ENCODE measurements at regions not wholly inside any gene's neighbourhood (a gene's known extent, or its start where the extent isn't known, plus 50 kb on each side); places are given as distances from the start of the nearest gene placed in this dataset.

DNA sequence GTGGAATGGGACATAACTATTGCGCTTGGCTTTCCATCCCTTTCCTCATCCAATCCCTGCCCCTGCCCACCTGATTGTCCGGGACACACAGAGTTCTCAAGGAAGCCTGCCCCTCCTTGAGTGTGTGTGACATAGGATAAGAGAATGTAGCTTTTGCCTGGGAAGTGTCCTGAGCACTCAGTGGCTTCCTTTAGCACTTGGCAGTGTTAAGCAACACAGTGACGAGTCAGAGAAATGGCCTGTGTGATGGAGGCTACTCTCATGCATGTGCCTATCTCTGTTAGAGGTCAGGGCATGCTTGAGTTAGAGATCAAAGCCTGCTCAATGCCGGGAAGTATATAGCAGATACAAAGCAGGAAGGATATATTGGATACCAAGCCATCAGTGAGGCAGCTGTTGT lies 289.5 kb downstream of the SIPA1L2 start:
- Histone ChIP-seq H3K79me2 (ENCODE audit: low read length) (no peaks in the 10 kb centered on the region), H3K4me1 (ENCODE audit: low read length) (no peaks in the 10 kb centered on the region), H2AFZ (ENCODE audit: low read length) (no peak overlapping the region), H3K4me3 (ENCODE audit: low read length) (no peak overlapping the region), H3F3A (ENCODE audit: insufficient read depth, low read length) (no peaks in the 10 kb centered on the region), H4K20me1 (ENCODE audit: insufficient read depth, low read length) (no peaks in the 10 kb centered on the region), H3K4me2 (ENCODE audit: low read depth, low read length) (no peak overlapping the region), H3K27ac (ENCODE audit: low read length) (no peak overlapping the region), H3K27me3 (replicated peaks; ENCODE audit: insufficient read depth, low read length) (no peaks in the 10 kb centered on the region), H3K36me3 (replicated peaks; ENCODE audit: insufficient read depth, low read length) (no peaks in the 10 kb centered on the region), H3K9ac (ENCODE audit: low read length) (no peak overlapping the region), H3K9me3 (replicated peaks; ENCODE audit: insufficient read depth, low read length) (no peaks in the 10 kb centered on the region), H3K9me2 (replicated peaks; ENCODE audit: insufficient read depth, low read length) (no peaks in the 10 kb centered on the region)
- DNase-seq: no peak
- TF ChIP-seq EZH2 (optimal IDR thresholded peaks at IDR 0.05; ENCODE audit: low read depth, low read length) (no peak), EZH2phosphoT487 (IDR thresholded peaks at IDR 0.05; ENCODE audit: low read length) (no peak)
- TF ChIP-seq, protein P1, sequence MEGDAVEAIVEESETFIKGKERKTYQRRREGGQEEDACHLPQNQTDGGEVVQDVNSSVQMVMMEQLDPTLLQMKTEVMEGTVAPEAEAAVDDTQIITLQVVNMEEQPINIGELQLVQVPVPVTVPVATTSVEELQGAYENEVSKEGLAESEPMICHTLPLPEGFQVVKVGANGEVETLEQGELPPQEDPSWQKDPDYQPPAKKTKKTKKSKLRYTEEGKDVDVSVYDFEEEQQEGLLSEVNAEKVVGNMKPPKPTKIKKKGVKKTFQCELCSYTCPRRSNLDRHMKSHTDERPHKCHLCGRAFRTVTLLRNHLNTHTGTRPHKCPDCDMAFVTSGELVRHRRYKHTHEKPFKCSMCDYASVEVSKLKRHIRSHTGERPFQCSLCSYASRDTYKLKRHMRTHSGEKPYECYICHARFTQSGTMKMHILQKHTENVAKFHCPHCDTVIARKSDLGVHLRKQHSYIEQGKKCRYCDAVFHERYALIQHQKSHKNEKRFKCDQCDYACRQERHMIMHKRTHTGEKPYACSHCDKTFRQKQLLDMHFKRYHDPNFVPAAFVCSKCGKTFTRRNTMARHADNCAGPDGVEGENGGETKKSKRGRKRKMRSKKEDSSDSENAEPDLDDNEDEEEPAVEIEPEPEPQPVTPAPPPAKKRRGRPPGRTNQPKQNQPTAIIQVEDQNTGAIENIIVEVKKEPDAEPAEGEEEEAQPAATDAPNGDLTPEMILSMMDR (IDR thresholded peaks at IDR 0.05; ENCODE audit: low read length): no peak

DNA sequence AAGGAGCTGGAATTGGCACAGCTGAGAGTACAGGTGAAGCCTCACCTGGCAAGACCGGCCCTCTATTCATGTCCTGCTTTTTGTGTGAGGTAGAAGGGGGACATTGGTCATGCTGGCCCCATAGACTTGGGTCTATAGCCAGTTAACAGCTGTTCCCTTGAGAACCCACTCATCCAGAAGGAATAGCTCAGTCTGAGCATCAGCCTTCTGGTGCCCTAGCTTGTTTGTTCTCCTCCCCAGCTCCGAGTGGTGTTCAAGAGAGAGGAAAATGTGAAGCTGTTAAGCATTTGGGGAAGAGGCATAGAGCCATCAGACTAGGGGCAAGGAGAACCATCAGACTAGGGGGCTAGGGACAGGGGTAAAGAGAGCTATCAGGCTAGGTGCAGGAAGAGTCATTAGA lies 290.9 kb downstream of the SIPA1L2 start:
- Histone ChIP-seq H3K9ac (ENCODE audit: low read length) (no peak overlapping the region), H3K4me3 (ENCODE audit: low read length) (no peak overlapping the region), H3K9me3 (replicated peaks; ENCODE audit: insufficient read depth, low read length) (no peaks in the 10 kb centered on the region), H3K4me1 (ENCODE audit: low read length) (no peaks in the 10 kb centered on the region), H3K27ac (ENCODE audit: low read length) (no peak overlapping the region), H3K36me3 (replicated peaks; ENCODE audit: insufficient read depth, low read length) (no peaks in the 10 kb centered on the region), H2AFZ (ENCODE audit: low read length) (no peak overlapping the region), H3K4me2 (ENCODE audit: low read depth, low read length) (no peak overlapping the region), H3K9me2 (replicated peaks; ENCODE audit: insufficient read depth, low read length) (no peaks in the 10 kb centered on the region), H4K20me1 (ENCODE audit: insufficient read depth, low read length) (no peaks in the 10 kb centered on the region), H3F3A (ENCODE audit: insufficient read depth, low read length) (no peaks in the 10 kb centered on the region), H3K27me3 (replicated peaks; ENCODE audit: insufficient read depth, low read length) (no peaks in the 10 kb centered on the region; the same call in 1 of the 2 replicates), H3K79me2 (ENCODE audit: low read length) (no peaks in the 10 kb centered on the region)
- TF ChIP-seq, protein P1 (IDR thresholded peaks at IDR 0.05; ENCODE audit: low read length): no peak
- no peak for TF ChIP-seq EZH2 (optimal IDR thresholded peaks at IDR 0.05; ENCODE audit: low read depth, low read length)
- TF ChIP-seq EZH2phosphoT487 (IDR thresholded peaks at IDR 0.05; ENCODE audit: low read length): no peak
- DNase-seq: no peak

DNA sequence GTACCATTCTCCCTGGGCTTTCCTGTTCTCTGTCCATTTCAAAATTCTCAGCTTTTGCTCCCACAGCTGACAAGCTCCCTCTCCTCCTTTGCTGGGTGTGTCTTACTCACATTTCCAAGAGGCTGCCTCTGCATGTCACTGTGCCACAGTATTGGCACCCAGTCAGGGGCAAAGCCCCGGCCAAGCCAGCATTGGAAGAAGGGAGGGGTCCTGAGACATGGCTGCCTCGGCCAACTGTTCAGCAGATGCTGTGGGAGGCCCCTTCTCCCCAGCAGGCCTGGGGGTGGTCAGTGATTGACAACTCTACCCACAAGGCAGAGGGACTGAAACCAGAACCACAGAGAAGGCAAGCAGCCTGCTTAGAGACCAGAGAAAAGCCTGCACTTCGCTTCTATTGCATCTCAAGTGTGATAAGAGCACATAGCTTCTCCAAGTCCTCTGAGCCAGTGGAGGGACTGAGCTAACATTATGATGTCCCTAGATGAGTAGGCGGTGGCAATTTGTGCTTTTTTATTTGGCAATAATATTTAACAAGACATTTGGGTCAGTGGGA lies 294.1 kb downstream of the SIPA1L2 start:
- Histone ChIP-seq H3K79me2 (ENCODE audit: low read length) (no peaks in the 10 kb centered on the region), H3K9me2 (replicated peaks; ENCODE audit: insufficient read depth, low read length) (no peaks in the 10 kb centered on the region), H3K4me1 (ENCODE audit: low read length) (no peaks in the 10 kb centered on the region), H4K20me1 (ENCODE audit: insufficient read depth, low read length) (no peaks in the 10 kb centered on the region), H3K4me3 (ENCODE audit: low read length) (no peak overlapping the region), H3K27ac (ENCODE audit: low read length) (no peak overlapping the region), H3K4me2 (ENCODE audit: low read depth, low read length) (no peak overlapping the region), H3K36me3 (replicated peaks; ENCODE audit: insufficient read depth, low read length) (no peaks in the 10 kb centered on the region), H3K9me3 (replicated peaks; ENCODE audit: insufficient read depth, low read length) (no peaks in the 10 kb centered on the region), H3F3A (ENCODE audit: insufficient read depth, low read length) (no peaks in the 10 kb centered on the region), H3K27me3 (replicated peaks; ENCODE audit: insufficient read depth, low read length) (no peaks in the 10 kb centered on the region; the same call in 1 of the 2 replicates), H3K9ac (ENCODE audit: low read length) (no peak overlapping the region), H2AFZ (ENCODE audit: low read length) (no peak overlapping the region)
- DNase-seq: no peak
- TF ChIP-seq EZH2 (optimal IDR thresholded peaks at IDR 0.05; ENCODE audit: low read depth, low read length) (no peak), EZH2phosphoT487 (IDR thresholded peaks at IDR 0.05; ENCODE audit: low read length) (no peak)
- TF ChIP-seq, protein P1 (IDR thresholded peaks at IDR 0.05; ENCODE audit: low read length): no peak
